Lung (tissue), 11 donors: ENCODE measurements at regions not wholly inside any gene's neighbourhood (a gene's known extent, or its start where the extent isn't known, plus 50 kb on each side); places are given as distances from the start of the nearest gene placed in this dataset.

ENCODE experiments used
- ATAC-seq: fragments of 200-7000 bp; cut with Tn5 transposase; one replicate; pipeline ENCODE4 v1.9.1; 2020; ENCODE audit warnings: moderate number of reproducible peaks; ENCODE audit not compliant: insufficient read depth, low FRiP score
- DNase-seq, 3 donors: peaks; one replicate each; pipeline ENCODE4 v3.0.0-alpha.2; 2013 to 2017
- H3K27ac ChIP-seq, 2 donors: one replicate each; pipeline ENCODE4 v1.5.1; 2013; ENCODE audit warnings: mild to moderate bottlenecking in 2 of 2, moderate library complexity in 2 of 2, control low read depth in 1 of 2, inconsistent platforms in 1 of 2, low read depth in 1 of 2, low read length in 1 of 2
- H3K27me3 ChIP-seq, 3 donors: one replicate each; pipeline ENCODE4 v1.5.1; 2013; ENCODE audit warnings: low read length in 2 of 3; ENCODE audit not compliant: control insufficient read depth in 3 of 3, insufficient read depth in 3 of 3
- H3K36me3 ChIP-seq, 4 donors: one replicate each; pipeline ENCODE4 v1.5.1; 2013; ENCODE audit warnings: low read length in 4 of 4, mild to moderate bottlenecking in 1 of 4, moderate library complexity in 1 of 4; ENCODE audit not compliant: control insufficient read depth in 4 of 4, insufficient read depth in 4 of 4
- H3K4me1 ChIP-seq, 5 donors: one replicate each; pipeline ENCODE4 v1.5.1; 2013; ENCODE audit warnings: low read length in 5 of 5, mild to moderate bottlenecking in 2 of 5, moderate library complexity in 1 of 5; ENCODE audit not compliant: control insufficient read depth in 5 of 5, insufficient read depth in 5 of 5
- H3K4me3 ChIP-seq: one replicate; pipeline ENCODE4 v1.5.1; 2013; ENCODE audit warnings: mild to moderate bottlenecking, control low read depth, moderate library complexity
- H3K9ac ChIP-seq, 2 donors: one replicate each; pipeline ENCODE4 v1.5.1; 2013; ENCODE audit warnings: low read length in 2 of 2, control low read depth in 1 of 2; ENCODE audit not compliant: insufficient read depth in 1 of 2
- H3K9me3 ChIP-seq, 4 donors: one replicate each; pipeline ENCODE4 v1.5.1; 2013; ENCODE audit warnings: low read length in 3 of 4, mild to moderate bottlenecking in 1 of 4, moderate library complexity in 1 of 4; ENCODE audit not compliant: control insufficient read depth in 4 of 4, insufficient read depth in 3 of 4
- CTCF ChIP-seq: IDR thresholded peaks from 2 replicates; pipeline ENCODE4 v1.5.1; 2012; ENCODE audit warnings: mild to moderate bottlenecking; ENCODE audit errors: control extremely low read depth, extremely low read depth
- WGBS, 2 donors: extraction: QIAGEN DNeasy Blood & Tissue Kit; methylation state at CpG; one replicate each; pipeline ENCODE4 v1.1.7; 2013; 5-methylcytosine and 5-hydroxymethylcytosine counted together
- donor health status: control.
- donor health status: control.
- donor health status: Bipolar disorder and iron deficiency.
- donor health status: healthy.
- donor health status: DM: yes; HTN: yes; CAD: no.

- no peaks in the 10 kb centered on the region for H3K9me3 ChIP-seq
- no peaks in the 10 kb centered on the region for H3K36me3 ChIP-seq
- H3K4me3 ChIP-seq: no peak overlapping the region
- no peak overlapping the region for H3K27ac ChIP-seq
- DNase-seq (peak in 1 of 3 donors; percentile 6), ATAC-seq (no peak)
- TF ChIP-seq CTCF: no peak
- no peaks in the 10 kb centered on the region for H3K27me3 ChIP-seq
- peaks cover 0 to 18% (median 0%) of the 10 kb centered on the region in 5 donors for H3K4me1 ChIP-seq
- no peak overlapping the region for H3K9ac ChIP-seq
- 93 to 96% methylated on average over 13 of the region's 13 CpGs for WGBS, 2 donors
These were observed 50.8 kb upstream of the POFUT2 start for GRCh38 chr21:45338311-45339017.

GRCh38 chr21:45339421-45340402, 52.0 kb upstream of the POFUT2 start:
- no peak for ATAC-seq
- H3K9ac ChIP-seq: peak overlapping the region in 1 of 2 donors; percentile 40
- WGBS, 2 donors: 57 to 59% methylated on average over 19 of the region's 19 CpGs
- peaks cover 0 to 6% (median 0%) of the 10 kb centered on the region in 5 donors for H3K4me1 ChIP-seq
- peak in 2 of 3 donors; percentile 54 to 76 for DNase-seq
- H3K9me3 ChIP-seq: no peaks in the 10 kb centered on the region
- no peak for TF ChIP-seq CTCF
- H3K36me3 ChIP-seq: no peaks in the 10 kb centered on the region
- no peak overlapping the region for H3K27ac ChIP-seq
- no peaks in the 10 kb centered on the region for H3K27me3 ChIP-seq
- no peak overlapping the region for H3K4me3 ChIP-seq

- Histone ChIP-seq H3K4me1 (peaks cover 0 to 5% (median 0%) of the 10 kb centered on the region in 5 donors), H3K9me3 (no peaks in the 10 kb centered on the region), H3K4me3 (no peak overlapping the region), H3K9ac (no peak overlapping the region), H3K27me3 (no peaks in the 10 kb centered on the region), H3K36me3 (no peaks in the 10 kb centered on the region), H3K27ac (no peak overlapping the region)
- ATAC-seq (no peak), DNase-seq (no peak)
- 90 to 94% methylated on average over 8 of the region's 8 CpGs for WGBS, 2 donors
- TF ChIP-seq CTCF: no peak
These were observed 52.8 kb upstream of the POFUT2 start for GRCh38 chr21:45340515-45340914.
